ENCODE measurements at regions not wholly inside any gene's neighbourhood (a gene's known extent, or its start where the extent isn't known, plus 50 kb on each side); places are given as distances from the start of the nearest gene placed in this dataset.
"Not testable (repeated sequence)": the region's sequence is repeated elsewhere in the genome, so short reads cannot be mapped to it uniquely, and the experiment has no call there.

DNA sequence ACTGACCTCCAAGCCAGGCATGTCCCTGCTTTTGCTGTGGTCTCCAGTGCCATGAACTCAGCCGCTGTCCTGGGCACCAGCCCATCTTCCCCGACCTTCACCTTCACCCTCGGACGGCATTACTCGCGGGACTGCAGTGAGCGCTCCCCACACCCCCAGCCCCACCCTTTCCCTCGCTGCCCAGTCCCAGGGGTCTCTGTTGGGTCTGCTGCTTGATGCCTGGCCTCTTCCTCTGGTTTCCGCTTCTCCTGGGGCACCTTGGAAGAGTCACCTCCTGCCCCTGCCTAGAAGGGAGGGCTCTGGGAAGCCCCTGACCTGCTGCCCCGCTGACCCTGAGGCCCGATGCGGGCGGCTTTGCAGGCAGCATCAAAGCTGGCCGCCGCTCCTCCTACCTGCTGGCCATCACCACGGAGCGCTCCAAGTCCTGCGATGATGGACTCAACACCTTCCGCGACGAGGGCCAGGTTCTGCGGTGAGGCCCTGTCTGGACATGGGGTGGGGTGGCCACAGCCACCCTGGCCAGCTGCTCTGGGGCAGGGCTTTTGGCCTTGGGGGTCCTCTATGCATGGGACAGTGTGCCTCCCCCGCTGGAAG is 102.3 kb downstream of the ZNF267 start:
- not testable (repeated sequence) for DNase-seq

DNA sequence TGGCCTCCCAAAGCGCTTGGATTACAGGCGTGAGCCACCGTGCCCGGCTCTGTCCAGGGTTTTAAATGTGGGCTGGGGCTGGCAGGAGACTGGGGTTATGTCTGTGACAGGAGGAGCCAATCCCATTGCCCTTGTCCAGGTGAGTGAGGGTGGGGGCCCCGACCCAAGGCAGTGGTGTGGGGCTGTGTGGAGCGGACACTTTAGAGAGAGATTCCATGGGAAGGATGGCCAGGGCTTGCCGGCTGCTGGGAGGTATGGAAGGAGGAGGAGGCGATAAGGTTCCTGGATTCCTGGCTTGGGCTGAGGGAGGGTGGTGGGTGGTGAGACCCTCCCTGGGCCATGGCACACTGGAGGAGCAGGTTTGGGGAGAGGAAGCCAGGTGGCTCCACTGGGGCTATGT is 104.9 kb downstream of the ZNF267 start:
- not testable (repeated sequence) for DNase-seq

DNA sequence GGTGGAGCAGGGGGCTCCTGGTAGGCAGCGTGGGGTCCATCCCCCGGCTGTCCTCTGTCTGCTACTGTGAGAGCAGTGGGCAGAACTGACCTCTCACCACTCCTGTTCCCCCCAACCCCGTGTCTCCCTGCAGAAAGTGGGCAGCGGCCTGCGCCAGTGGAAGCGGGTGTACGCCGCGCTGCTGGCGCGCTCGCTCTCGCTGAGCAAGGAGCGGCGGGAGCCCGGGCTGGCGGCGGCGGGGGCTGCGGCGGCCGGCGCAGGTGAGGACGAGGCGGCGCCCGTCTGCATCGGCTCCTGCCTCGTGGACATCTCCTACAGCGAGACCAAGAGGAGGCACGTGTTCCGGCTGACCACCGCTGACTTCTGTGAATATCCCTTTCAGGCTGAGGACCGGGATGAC is 108.1 kb downstream of the ZNF267 start:
- not testable (repeated sequence) for DNase-seq

DNA sequence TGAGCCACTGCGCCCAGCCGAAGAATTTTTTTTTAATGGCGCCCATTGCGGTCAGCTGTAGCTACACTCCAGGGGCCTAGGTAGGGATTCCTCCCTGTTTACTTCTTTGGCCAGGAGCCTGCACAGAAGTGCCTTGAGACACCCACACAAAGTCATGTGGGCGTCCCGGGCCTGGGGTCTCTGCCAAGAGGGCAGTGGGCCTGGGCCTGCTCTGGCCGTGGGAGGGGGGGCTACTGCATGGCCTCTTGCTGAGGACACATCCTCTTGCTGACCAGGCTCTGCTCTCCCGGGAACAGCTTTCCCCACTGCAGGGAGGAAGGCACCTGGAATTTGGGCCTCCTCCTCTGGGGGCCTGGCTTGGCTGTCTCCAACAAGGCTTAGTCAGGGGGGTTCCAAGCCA is 109.4 kb downstream of the ZNF267 start:
- not testable (repeated sequence) for DNase-seq

DNA sequence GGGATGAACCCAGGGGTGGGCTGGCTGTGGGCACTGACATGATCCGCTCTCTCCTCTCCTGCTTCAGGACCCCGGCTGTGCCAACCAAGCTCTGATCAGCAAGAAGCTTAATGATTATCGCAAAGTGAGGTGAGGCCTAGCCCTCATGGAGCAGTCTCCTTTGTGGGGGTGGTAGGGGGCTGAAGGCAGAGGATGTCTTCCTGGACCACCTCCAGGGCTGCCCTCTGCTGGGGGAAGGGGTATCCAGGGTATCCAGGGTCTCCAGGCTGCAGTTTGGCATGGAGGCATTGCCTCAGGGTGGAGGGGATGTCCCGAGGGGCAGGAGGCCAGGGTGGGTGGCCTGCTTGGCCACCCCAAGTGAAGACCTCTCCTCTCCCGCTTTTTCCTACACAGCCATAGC is 110.1 kb downstream of the ZNF267 start:
- not testable (repeated sequence) for DNase-seq

DNA sequence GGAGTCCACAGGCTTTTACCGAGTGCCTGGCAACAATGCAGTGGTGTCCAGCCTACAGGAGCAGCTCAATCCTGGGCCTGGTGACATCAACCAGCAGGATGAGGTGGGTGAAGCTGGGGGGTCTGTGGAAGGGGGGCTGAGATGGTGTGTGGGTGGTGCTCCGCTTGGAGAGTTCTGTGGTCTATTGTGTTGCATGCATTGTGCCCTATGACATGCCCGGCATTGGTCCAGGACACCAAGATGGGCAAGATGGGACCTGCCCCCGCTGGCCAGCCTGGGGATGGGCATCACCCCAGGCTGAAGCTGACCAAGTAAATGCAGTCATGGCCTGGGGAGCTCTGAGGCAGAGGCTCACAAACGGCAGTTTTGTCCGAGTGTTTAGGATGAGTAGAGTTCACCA is 113.3 kb downstream of the ZNF267 start:
- not testable (repeated sequence) for DNase-seq

DNA sequence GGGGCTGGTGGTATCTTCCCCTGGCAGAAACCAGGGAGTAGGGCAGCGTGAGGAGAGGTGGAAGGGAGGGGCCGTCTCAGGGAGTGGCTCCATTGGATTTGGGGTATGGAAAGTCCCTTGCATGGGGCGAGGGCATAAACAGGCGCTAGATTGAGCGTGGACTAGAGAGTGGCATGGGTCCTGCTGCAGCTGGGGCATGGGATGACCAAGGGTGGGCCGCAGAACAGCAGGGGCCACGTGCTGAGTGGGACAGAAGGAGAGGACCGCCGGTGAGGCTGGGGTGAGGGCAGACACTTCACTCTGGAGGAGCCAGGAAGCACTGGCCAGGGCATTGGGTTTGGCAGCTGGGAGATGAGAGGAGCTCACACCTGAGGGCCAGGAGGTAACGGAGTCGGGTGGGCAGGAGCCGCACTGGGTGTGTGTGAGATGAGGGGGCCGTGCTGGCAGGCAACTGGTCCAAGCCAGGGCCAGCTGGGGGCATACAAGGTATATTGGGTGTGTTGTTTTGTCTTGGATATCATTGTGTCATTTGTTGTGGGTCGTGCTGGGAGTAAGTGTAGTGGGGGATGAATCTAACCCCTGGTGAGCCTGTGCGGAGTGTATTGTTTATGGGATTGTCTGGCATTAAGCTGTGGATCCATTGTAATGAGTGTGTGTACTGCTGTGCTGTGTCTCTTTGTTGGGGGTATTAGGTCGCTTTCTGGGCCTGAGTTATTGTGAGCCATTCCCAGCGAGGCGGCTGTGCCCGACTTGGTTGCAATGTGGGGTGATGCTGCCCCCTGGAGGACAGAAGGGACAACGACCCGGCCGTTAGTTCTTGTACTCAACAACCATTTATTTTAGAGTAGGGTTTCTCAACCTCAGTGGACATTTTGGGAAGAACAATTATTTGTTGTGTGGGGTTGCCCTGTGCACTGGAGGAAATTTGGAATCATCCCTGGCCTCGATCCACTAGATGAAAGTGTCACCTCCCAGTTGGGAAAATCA is 115.3 kb downstream of the ZNF267 start:
- DNase-seq: not testable (repeated sequence)

DNA sequence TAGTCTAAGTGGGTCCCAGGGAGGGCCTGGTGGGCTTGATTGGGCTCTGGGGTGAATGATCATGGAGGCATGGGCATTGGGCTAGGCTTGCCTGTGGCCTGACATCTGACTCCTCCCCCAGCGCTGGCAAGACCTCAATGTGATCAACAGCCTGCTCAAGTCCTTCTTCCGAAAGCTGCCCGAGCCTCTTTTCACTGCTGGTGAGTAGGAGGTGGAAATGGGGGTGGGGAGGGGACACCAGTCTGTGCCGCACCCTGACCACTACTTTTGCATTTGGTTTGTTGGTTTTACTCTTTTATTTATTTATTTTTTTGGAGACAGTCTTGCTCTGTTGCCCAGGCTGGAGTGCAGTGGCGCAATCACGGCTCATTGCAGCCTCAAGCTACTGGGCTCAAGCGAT is 116.7 kb downstream of the ZNF267 start:
- DNase-seq: not testable (repeated sequence)

DNA sequence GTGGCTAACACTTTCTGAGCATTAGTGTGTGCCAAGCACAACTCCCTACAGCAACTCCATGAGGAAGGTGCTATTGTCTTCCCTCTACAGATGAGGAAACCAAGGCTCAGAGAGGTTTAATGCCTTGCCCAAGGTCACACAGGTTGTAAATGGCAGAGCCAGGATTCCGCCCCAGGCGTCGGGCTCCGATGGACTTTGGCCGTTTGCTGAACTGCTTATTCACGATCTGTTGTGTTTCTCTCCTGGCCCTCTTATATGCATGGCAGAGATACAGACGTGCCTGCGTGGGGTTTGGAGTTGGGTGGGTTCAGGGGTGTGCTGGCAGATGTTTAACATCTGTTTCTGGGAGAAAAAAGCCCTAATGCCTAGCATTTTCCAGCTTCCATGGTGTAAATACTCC is 117.4 kb downstream of the ZNF267 start:
- not testable (repeated sequence) for DNase-seq

DNA sequence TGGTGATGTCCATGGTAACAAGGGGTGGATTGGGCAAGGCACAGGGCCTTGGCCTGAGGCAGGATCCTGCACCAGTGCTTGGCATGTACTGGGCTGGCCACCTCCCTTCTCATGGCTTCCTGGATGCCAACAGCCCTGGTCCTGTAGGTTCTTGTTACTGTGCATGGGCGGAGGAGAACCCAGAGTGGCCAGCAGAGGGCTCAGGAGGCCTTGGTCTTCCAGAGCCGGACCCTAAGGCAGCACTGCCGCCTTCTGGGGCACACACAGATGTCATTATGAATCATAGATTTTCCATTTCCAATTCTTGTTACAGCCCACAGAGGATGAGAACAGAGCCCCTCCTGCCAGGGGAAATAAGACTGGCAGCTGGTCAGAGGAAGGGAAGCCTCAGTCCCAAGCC is 122.7 kb downstream of the ZNF267 start:
- not testable (repeated sequence) for DNase-seq

DNA sequence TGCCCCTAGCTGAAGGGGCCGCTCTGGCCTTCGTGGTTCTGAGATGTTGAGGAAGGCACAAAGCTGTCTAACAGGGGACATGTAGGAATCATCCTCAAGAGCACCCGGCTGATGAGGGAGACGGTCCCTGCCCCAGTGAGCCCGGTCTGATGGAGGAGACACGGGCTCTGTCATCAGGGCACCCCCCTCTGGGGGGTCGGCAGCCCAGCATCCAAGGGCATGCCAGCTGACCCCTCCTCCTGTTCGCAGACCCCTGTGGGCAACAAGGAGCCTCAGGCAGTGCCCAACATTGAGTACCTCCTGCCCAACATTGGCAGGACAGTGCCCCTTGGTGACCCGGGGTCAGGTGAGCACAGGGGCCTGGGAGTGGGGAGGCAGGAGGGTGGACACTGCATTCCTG is 128.9 kb downstream of the ZNF267 start:
- DNase-seq: not testable (repeated sequence)

DNA sequence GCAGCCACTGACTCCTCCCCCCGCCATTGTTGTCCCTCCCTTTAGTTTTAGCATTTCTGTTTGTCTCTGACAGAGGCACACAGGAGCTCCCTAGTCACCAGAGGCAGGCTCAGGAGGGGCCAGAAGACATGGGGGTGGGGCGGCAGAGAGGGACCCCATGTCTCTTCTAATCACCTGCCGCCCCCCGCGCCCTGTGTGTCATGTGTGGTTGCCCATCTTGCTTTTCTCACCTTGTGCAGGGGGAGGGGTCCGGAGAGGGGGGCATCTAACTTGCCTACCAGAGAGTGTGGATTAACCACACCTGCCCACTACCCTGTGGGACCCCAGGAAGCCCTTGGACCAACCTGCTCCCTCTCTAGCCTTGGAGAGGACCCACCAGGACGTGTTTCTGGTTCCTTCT is 130.2 kb downstream of the ZNF267 start:
- not testable (repeated sequence) for DNase-seq

DNA sequence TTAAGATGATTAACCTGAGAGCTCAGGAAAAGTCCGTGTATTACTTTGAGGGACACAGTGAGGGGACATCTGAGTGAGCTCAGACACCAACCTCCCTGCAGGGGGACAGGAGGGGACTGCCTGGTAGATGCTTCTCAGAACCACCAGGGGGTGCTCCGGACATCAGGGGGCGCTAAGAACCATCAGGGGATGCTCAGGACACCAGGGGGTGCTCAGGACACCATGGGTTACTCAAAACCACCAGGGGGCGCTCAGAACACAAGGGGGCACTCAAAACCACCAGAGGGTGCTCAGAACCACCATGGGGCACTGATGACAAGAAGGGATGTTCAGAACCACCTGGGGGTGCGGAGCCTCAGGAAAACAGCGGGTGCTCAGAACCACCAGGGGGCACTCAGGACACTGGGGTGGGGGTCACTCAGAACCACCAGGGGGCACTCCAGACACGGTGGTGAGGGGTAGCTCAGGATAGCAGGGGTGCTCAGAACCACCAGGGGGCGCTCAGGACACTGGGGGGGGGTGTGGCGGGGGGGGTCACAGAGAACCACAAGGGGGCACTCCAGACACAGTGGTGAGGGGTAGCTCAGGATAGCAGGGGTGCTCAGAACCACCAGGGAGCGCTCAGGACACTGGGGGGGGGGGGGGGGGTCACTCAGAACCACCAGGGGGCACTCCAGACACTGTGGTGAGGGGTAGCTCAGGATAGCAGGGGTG is 165.3 kb downstream of the ZNF267 start:
- DNase-seq: not testable (repeated sequence)

DNA sequence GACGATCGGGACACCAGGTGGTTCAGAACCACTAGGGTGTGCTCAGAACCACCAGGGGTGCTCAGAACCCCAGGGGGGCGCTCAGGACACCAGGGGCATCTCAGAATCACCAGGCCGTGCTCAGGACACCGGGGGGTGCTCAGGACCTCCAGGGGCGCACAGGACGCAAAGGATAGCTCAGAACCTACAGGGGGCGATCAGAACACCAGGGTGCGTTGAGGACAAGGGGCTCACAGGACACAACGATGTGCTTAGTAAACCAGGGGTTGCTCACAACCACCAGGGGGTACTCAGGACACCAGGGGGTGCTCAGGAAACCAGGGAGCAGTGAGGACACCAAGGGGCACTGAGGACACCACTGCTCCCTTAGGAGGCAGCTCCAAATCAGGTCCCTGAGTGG is 166.3 kb downstream of the ZNF267 start:
- not testable (repeated sequence) for DNase-seq

DNA sequence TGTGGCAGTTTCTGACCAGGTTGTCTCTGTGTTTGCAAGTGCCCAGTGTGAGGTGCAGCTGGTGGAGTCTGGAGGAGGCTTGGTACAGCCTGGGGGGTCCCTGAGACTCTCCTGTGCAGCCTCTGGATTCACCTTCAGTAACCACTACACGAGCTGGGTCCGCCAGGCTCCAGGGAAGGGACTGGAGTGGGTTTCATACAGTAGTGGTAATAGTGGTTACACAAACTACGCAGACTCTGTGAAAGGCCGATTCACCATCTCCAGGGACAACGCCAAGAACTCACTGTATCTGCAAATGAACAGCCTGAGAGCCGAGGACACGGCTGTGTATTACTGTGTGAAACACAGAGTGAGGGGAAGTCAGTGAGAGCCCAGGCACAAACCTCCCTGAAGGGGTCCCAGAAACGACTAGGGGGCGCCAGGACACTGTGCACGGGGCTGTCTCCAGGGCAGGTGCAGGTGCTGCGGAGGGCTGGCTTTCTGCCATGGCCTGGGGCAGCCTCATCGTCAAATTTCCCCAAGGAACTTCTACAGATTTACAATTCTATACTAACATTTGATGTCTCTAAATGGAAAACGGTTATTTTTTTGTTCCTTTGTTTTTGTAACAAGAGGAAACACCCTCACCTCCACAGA is 187.0 kb upstream of the TP53TG3D start:
- DNase-seq: not testable (repeated sequence)

DNA sequence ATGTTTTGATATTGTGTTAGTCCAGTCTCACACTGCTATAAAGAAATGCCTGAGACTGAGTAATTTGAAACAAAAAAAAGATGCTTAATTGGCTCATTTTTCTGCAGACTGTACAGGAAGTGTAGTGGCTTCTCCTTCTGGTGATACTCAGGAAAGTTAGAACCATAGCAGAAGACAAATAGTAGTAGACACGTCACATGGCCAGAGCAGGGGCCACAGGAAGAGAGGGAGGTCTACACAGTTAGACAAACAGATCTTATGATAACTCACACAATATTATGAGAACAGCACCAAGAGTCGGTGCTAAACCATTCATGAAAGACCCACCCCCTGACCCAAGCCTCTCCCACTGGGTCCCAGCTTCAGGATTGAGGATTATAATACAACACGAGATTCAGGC is 181.5 kb upstream of the TP53TG3D start:
- not testable (repeated sequence) for DNase-seq

DNA sequence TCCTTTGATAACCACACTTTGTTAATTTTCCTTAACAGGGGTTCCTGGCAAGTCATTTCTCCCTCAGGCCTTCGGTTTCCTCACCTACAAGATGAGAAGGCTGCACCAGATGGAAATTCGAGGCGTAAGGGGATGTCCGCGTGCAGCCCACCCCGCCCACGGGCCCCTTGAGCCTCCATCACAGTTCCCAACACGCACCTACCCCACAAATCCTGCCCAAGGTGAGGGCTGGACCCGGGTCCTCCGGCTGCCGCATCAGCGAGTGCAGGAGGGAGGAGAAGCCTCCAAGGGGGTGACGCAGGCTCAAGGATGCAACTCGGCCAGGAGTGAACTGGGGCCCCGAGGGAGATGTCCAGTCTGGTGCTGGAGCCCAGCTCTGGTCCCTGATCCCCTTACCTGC is 169.2 kb upstream of the TP53TG3D start:
- DNase-seq: not testable (repeated sequence)

DNA sequence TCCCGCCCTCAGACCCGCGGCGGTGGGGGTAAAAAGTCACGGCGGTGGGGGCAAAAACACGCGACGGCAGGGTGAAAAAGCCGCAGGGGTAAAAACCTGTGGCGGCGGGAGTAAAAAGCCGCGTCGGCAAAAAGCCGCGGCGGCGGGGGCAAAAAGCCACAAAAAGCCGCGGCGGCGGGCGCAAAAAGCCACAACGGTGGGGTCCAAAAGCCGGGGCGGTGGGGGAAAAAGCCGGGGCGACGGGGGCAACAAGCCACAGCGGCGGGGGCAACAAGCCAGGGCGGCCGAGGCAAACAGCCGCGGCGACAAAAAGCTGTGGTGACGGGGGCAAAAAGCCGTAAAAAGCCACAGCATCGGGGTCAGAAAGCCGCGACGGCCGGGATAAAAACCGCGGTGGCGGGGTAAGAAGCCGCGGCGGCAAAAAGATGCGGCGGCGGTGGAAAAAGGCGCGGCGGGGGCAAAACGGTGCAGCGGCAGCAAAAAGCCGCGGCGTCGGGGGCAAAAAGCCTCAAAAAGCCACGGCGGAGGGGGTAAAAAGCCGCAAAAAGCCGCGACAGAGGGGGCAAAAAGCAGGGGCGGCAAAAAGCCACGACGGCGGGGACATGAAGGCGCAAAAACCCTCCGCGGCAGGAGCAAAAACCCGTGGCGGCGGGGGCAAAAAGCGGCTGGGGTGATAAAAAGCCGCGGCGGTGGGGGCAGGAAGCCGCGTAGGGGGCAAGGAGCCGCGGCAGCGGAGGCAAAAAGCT is 168.3 kb upstream of the TP53TG3D start:
- DNase-seq: peak; percentile 5

DNA sequence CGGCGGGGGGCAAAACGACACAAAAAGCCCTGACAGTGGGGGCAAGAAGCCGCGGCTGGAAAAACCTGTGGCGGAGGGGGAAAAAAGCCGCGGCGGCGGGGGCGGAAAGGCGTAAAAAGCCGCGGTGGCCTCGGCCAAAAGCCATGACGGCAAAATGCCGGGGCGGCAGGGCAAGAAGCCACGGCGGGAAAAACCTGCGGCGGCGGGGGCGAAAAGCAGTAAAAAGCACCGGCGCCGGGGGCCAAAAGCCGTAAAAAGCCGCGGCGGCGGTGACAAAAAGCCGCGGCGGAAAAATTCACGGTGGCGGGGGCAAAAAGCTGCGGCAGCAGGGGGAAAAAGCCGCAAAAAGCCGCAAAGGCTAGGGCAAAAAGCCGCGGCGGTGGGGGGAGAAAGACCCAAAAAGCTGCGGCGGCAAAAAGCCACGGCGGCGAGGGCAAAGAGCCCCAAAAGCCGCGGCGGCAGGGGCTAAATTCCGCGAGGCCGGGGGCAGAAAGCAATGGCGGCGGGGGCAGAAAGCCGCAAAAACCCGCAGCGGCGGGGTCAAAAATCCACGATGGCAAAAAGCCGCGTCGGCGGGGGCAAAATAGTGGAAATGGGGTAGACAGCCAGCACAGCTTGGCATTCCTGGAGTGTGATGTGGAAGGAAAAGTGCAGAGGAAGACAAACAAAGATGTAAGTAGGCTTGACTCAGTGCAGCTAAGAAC is 167.5 kb upstream of the TP53TG3D start:
- not testable (repeated sequence) for DNase-seq

DNA sequence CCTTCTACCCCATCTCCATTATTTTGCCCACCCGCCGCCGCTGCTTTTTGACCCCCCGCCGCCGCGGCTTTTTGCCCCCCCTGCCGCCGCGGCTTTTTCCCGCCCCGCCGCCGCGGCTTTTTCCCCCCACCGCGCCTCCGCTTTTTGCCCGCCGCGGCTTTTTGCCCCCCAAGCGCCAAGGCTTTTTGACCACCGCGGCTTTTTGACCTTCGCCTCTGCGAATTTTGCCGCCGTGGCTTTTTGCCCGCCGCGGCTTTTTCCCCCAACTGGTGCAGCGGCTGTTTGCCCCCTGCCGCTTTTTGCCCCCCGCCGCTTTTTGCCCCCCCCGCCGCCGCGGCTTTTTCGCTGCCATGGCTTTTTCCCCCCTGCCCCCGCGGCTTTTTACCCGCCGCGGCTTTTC is 137.5 kb upstream of the TP53TG3D start:
- DNase-seq: peak; percentile 2

DNA sequence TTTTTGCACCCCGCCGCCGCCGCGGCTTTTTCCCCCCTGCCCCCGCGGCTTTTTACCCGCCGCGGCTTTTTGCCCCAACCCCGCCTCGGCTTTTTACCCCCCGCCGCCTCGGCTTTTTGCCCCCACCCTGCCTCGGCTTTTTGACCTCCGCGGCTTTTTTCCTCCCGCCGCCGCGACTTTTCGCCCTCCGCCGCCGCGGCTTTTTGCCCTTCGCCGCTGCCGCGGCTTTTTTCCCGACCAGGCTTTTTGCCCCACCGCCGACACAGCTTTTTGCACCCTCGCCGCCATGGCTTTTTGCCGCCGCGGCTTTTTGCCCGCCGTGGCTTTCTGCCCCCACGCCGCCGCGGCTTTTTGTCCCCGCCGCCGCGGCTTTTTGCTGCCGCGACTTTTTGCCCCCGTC is 137.0 kb upstream of the TP53TG3D start:
- DNase-seq: peak; percentile 5
